ENCODE measurements at regions not wholly inside any gene's neighbourhood (a gene's known extent, or its start where the extent isn't known, plus 50 kb on each side); places are given as distances from the start of the nearest gene placed in this dataset.

DNA sequence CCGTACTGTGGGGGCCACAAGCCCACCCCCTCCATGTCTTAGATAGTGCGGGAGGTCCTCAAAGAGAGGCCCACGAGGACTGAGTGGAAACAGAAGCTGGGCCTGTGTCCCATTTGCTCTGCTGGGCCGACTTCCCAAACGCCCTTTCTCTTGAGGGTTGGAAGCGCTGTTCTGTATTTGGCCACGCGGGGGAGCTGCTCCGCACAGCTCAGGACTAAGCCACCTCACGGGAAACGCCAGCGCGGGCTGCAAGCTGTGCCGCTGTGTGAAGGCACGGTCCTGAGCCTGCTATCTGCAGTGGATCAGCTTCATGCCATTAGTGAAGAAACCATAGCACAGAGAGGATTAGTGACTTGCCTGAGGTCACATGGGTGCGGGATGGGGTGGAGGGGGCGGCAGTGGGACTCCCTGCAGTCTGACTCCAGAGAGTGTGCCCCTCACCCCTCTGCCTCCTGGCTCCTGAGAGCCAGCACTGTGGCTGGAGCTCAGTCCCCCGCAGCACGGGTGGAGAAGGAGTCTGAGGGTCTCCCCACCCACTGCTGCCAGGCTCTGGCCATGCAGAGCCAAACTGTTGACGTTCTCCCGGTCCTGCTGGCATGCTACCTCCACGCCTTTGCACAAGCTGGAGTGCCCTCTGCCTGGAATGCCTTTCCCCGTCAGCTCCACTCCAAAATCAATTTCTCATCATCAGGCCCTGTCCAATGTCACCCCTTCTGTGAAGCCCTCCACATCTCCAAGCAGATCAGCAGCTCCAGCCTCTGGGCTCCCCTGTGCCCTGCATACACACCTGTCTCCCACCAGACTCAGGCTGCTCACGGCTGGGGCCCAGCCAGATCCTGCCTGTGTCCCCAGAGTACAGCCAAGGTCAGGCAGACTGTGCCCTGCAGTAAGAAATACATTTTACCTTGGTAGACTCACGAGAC, 51.5 kb upstream of the LRRC32 start:
- DNase-seq, result peak; percentile 66 to 71

DNA sequence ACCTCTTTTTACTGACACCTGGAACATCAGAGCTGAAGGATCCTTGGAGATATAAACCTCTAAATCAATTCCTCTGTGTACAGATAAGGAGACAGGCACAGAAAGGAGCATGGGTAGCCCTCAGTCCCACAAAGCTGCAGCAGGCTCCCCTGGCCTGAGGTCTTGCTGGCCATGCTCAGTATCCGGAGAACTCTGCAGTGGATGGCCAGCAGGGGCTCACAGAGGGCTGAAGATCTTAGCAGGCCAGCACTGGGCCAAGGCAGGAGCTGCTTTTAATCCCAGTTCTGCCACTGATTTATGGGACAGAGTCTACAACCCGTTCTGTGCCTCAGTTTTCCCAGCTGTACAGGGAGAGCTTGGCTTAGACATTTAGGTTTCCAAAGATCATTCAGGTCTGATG, 52.6 kb upstream of the LRRC32 start:
- no peak for DNase-seq

DNA sequence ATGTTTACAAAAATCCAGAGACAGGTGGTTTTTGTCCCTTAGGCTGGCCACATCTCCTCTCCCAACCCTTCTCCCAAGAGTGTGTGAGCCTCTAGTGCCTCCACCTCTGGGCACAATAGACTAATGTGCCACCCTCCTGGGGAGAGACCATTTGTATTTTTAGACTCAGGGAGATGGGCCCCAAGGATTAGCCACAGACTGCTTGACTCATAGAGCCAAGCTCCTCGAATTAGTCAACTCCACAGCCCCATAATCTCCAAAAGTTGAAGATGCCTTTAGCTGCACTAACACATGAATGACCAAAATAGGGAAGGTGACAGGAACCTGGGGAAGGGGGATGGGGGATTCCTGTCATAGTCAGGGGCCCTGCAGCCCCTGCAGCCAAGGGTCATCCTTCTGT, 53.0 kb upstream of the LRRC32 start:
- no peak for DNase-seq

DNA sequence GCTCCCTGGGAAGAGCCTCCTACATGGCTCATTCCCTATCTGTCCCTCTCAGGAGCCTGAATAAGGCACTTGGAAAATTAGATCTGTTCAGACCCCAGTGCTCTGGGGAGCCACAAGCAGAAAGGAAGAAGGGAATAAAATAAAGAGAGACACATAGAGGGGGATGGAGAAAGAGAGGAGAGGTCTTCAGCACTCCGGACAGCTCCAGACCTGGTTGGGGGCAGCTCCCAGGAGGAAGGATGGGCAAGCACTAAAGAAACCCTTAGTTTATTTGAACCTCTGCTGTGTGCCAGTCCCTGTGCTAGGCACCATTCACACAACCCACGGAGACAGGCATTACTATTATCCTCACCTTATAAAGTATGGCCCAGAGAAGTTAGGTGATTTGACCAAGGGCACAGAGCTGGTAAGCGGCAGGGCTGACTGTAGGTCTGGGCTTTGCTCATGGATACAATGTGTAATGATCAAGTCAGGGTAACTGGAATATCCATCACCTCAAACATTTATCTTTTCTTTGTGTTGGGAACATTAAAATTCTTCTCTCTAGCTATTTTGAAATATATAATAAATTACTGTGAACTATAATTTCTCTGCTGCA, 53.7 kb upstream of the LRRC32 start:
- no peak for DNase-seq

DNA sequence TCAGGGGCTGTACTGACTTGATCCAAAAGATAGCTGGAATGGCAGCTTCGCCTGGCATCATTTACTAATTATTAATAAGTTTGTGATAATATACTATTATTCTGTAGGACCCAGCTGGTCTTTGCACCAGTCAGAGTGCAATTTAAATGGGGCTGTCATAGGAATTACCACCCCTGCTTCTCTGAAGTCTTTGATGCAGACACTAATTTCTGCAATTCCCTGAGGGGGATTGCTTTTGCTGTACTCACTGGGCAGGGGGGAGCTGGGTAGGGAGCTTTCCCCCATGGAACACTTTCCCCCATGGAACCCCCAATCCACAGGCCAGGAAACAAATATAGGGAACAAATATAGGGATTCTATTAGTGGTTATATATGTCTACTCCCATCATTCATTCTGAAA, 54.9 kb upstream of the TSKU start:
- no peak for DNase-seq

DNA sequence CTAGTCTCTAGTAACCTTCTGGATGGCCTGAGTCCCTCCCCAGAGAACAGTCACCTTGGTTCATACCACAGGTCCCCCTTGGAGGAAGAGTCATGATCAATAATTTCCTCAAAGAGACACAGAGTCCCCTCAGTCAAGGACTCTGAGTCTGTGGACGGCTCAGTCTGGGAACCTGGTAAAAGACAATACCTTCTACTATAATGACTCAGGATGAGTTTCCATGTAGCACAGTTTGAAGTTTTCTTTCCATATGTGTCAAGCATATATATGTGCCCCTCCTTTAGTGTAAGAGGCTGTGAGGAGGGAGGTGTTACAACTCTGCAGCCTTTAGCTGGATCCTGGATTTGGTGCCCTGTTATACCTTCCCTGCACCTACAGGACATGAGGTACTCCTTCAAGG, 54.4 kb upstream of the TSKU start:
- no peak for DNase-seq

DNA sequence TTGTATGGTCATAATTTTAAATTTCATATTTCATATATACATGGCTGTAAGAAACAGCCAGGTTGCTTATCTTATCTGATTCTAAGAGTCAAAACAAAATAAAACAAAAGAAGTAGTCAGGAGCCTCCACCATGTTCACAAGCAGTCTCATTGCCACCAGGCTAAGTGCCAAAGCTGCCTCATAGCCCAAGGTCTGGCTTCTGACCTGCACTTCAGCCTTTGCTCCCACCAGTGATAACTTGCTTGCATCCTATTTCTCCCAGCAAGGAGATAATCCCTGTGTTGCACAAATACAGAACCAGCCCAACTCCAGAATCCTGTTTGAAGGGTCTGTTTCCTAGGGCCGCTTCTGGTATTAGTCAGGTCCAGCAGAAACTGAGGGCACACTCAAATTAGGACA, 53.9 kb upstream of the TSKU start:
- no peak for DNase-seq

DNA sequence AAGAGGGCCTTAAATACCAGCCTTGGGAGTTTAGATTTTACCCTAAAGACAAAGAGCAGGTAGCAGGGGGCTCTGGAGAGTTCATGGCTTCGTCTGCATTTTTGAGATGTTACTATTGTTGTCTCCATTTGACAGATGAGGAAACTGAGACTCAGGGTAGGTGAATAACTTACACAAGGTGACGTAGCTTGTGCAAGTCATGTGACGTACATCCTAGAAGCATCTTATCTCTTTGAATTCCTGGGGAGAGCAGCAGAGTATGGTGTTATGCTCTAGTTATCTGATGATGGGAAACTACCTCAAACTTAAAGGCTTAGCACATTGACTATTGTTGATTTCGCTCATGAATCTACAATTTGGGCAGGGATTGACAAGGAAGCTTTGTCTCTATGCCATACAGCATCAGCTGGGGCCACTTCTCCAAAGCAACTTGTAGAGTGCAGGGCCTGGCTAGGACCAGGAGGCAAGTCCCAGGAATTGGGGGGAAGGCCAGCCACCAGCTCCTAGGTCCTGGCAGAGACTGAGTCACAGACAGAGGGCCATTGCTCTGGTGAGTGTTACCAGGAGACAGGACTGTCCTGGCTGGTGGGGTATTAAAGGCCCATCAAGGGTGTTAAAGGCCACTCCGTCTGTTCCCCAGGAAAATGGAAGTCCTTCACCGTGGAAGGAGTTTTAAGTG, 52.1 kb upstream of the TSKU start:
- no peak for DNase-seq

DNA sequence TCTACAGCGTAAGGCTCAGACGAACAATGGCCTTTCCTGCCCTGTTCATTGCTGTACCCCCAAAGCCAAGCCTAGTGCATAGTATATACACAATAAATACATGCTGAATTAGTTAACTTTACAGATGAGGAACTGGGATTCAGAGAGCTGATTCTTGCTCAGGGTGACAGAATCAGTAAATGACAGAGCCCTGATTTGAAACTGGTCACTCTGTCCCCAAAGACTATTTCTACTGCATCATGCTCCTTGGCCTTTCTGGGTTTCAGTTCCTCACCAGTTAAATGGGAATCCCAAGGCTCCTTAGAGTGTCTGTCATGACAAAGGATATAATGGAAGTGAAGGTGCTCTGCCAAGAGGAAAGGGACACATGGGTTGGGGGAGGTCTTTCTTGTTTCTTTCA, 50.5 kb upstream of the TSKU start:
- DNase-seq, result no peak
